ENCODE measurements at regions not wholly inside any gene's neighbourhood (a gene's known extent, or its start where the extent isn't known, plus 50 kb on each side); places are given as distances from the start of the nearest gene placed in this dataset.

DNA sequence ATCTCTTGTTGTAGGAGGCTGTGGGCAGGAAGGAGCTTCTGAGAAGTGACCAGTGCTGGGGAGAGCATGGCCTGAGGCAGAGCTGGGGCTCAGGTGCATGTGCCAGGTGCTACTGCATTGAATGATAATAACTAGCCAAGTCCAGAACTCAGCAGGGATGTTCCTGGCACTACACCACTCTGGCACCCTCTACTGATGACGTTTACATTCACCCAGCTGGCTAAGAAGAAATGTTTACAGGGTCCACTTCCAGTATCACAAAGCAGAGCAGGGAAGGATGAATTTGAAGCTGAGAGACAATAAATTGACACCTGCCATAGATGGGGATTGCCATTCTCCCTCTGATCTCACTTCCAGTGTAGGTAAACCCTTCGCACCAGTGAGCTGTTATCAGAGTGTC, 411.8 kb downstream of the SETD4 start:
- Histone ChIP-seq H3K4me3 (replicated peaks in 1 of 3) (no peak overlapping the region), H3K27ac (no peak overlapping the region), H3K36me3 (no peaks in the 10 kb centered on the region), H3K4me1 (no peaks in the 10 kb centered on the region), H3K27me3 (no peaks in the 10 kb centered on the region), H3K9me3 (no peaks in the 10 kb centered on the region)
- intact Hi-C loops (cut with DNase I): no loop called here
- TF ChIP-seq POLR2A (IDR thresholded peaks at IDR 0.05): no peak
- TF ChIP-seq, protein P1, sequence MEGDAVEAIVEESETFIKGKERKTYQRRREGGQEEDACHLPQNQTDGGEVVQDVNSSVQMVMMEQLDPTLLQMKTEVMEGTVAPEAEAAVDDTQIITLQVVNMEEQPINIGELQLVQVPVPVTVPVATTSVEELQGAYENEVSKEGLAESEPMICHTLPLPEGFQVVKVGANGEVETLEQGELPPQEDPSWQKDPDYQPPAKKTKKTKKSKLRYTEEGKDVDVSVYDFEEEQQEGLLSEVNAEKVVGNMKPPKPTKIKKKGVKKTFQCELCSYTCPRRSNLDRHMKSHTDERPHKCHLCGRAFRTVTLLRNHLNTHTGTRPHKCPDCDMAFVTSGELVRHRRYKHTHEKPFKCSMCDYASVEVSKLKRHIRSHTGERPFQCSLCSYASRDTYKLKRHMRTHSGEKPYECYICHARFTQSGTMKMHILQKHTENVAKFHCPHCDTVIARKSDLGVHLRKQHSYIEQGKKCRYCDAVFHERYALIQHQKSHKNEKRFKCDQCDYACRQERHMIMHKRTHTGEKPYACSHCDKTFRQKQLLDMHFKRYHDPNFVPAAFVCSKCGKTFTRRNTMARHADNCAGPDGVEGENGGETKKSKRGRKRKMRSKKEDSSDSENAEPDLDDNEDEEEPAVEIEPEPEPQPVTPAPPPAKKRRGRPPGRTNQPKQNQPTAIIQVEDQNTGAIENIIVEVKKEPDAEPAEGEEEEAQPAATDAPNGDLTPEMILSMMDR (IDR thresholded peaks at IDR 0.05): no peak
- no peak for DNase-seq
- WGBS, 2 donors: 39 to 56% methylated on average over 2 of the region's 2 CpGs

DNA sequence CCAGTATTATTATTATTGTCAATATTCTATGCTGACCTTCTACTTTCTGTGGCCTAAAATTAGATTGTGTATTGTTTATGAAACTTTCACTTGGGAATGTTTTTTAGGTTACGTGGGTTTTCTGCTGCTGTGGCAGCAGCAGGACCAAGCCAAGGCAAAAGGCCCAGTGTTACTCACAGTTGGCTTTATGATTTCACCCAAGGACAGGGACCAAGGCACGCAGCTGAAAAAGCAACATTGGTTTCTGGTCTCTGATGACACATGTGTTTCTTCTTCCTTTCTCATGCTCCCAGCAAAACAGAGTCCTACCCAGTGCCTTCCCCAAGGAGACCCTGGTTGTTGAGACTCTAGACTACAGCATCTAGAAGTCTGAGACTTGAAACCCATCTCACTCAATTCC, 413.7 kb downstream of the SETD4 start:
- Histone ChIP-seq H3K4me1 (no peaks in the 10 kb centered on the region), H3K9me3 (no peaks in the 10 kb centered on the region), H3K4me3 (replicated peaks in 1 of 3) (no peak overlapping the region), H3K27ac (no peak overlapping the region), H3K36me3 (no peaks in the 10 kb centered on the region), H3K27me3 (no peaks in the 10 kb centered on the region)
- no peak for DNase-seq
- 91 to 92% methylated on average over 2 of the region's 2 CpGs for WGBS, 2 donors
- no peak for TF ChIP-seq POLR2A (IDR thresholded peaks at IDR 0.05)
- TF ChIP-seq, protein P1 (IDR thresholded peaks at IDR 0.05): no peak
- intact Hi-C loops (cut with DNase I): no loop called here

DNA sequence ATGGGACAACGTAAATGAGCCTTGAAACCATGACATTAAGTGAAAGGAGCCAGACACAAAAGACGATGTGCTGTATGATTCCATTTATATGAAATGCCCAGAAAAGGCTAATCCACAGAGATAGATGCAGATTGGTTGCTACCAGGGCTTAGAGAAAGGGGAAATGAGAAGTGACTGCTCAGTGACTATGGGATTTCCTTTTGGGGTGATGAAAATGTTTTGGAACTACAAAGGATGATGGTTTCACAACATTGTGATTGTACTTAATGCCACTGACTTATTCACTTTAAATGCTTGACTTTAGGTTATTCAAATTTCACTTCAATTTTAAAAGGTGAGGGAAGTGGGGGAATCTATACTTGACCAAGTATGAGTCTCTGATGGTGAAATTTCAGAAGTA, 414.3 kb downstream of the SETD4 start:
- Histone ChIP-seq H3K9me3 (no peaks in the 10 kb centered on the region), H3K36me3 (no peaks in the 10 kb centered on the region), H3K27ac (no peak overlapping the region), H3K27me3 (no peaks in the 10 kb centered on the region), H3K4me3 (replicated peaks in 1 of 3) (no peak overlapping the region), H3K4me1 (no peaks in the 10 kb centered on the region)
- intact Hi-C loops (cut with DNase I): no loop called here
- 85 to 96% methylated on average over 2 of the region's 2 CpGs for WGBS, 2 donors
- no peak for TF ChIP-seq POLR2A (IDR thresholded peaks at IDR 0.05)
- TF ChIP-seq, protein P1 (IDR thresholded peaks at IDR 0.05): no peak
- DNase-seq: no peak

DNA sequence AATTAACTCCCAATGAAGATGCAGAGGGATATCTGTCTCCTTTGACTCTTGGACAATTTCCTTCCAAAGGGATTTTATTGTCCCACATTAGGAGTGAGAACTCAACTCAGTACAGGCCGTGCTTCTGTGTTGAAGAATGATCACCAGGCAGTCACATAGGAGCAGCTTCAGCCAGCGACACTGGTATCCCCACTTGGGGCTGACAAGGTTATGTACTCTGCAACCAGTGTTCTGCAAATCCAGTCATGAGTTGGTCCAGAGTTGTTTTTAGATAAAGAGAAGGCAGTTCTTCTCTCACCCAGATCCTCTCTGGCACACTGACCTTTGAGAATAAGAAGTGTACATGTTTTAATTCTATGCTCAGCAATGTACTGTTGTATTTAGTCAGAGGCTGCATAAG, 415.8 kb downstream of the SETD4 start:
- Histone ChIP-seq H3K4me3 (replicated peaks in 1 of 3) (no peak overlapping the region), H3K27ac (no peak overlapping the region), H3K27me3 (no peaks in the 10 kb centered on the region), H3K36me3 (no peaks in the 10 kb centered on the region), H3K4me1 (no peaks in the 10 kb centered on the region), H3K9me3 (no peaks in the 10 kb centered on the region)
- WGBS, 2 donors: 92 to 95% methylated on average over 2 of the region's 2 CpGs
- TF ChIP-seq POLR2A (IDR thresholded peaks at IDR 0.05): no peak
- TF ChIP-seq, protein P1 (IDR thresholded peaks at IDR 0.05): no peak
- intact Hi-C loops (cut with DNase I): no loop called here
- DNase-seq: no peak

DNA sequence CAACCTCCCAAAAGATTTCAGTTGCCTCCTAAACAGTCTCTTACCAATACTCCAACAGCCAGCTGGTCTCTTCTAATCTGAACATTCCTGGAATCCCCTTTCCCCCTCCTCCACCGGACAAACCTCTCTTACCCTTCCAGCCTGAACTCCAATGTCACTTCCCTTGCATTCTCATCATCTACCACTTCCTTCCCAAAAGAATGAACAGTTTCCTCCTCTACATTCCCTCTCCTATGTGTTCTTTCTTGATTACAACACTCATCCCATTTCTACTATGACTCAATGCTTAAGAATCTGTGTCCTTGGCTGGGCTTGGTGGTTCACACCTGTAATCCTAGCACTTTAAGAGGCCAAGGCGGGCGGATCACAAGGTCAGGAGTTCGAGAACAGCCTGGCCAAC, 417.1 kb downstream of the SETD4 start:
- H3K4me1 ChIP-seq: no peaks in the 10 kb centered on the region
- intact Hi-C loops (cut with DNase I): no loop called here
- no peaks in the 10 kb centered on the region for H3K9me3 ChIP-seq
- WGBS, 2 donors: 87 to 91% methylated on average over 4 of the region's 4 CpGs
- TF ChIP-seq POLR2A (IDR thresholded peaks at IDR 0.05): no peak
- TF ChIP-seq, protein P1 (IDR thresholded peaks at IDR 0.05): no peak
- H3K27ac ChIP-seq: no peak overlapping the region
- no peak for DNase-seq
- no peak overlapping the region for H3K4me3 ChIP-seq (replicated peaks in 1 of 3)
- H3K27me3 ChIP-seq: no peaks in the 10 kb centered on the region
- no peaks in the 10 kb centered on the region for H3K36me3 ChIP-seq

All from thyroid gland (tissue), 4 donors.